ENCODE measurements at regions not wholly inside any gene's neighbourhood (a gene's known extent, or its start where the extent isn't known, plus 50 kb on each side); places are given as distances from the start of the nearest gene placed in this dataset.

DNA sequence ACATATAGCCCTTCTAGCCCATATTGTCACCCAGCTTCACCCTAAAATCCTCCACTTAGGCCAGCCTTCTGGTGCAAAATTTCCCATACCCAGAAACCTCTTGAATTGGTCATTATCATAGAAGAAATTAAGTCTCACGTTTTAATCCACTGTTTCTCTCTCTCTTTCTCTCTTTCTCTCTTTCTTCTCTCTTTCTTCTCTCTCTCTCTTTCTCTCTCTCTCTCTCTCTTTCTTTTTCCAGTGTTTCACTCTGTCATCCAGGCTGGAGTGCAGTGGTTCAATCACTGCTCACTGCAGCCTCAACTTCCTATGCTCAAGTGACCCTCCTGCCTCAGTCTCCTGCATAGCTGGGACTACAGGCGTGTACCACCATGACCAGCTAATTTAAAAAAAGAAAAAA lies 363.4 kb downstream of the TMEM167A start:
- TF ChIP-seq, protein P1, sequence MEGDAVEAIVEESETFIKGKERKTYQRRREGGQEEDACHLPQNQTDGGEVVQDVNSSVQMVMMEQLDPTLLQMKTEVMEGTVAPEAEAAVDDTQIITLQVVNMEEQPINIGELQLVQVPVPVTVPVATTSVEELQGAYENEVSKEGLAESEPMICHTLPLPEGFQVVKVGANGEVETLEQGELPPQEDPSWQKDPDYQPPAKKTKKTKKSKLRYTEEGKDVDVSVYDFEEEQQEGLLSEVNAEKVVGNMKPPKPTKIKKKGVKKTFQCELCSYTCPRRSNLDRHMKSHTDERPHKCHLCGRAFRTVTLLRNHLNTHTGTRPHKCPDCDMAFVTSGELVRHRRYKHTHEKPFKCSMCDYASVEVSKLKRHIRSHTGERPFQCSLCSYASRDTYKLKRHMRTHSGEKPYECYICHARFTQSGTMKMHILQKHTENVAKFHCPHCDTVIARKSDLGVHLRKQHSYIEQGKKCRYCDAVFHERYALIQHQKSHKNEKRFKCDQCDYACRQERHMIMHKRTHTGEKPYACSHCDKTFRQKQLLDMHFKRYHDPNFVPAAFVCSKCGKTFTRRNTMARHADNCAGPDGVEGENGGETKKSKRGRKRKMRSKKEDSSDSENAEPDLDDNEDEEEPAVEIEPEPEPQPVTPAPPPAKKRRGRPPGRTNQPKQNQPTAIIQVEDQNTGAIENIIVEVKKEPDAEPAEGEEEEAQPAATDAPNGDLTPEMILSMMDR (IDR thresholded peaks at IDR 0.05; ENCODE audit: borderline replicate concordance, extremely low read depth, low read length, poor library complexity, severe bottlenecking), result no peak
- TF ChIP-seq EZH2 (IDR thresholded peaks at IDR 0.05; ENCODE audit: borderline replicate concordance, low read depth, low read length, severe bottlenecking), result no peak

Data from DND-41 (cell line).